GM18520 (cell line): ENCODE measurements at regions not wholly inside any gene's neighbourhood (a gene's known extent, or its start where the extent isn't known, plus 50 kb on each side); places are given as distances from the start of the nearest gene placed in this dataset.

ENCODE experiments used
- ATAC-seq: cut with Tn5 transposase; IDR thresholded peaks from one replicate; pipeline ENCODE4 v1.9.1; 2021; ENCODE audit not compliant: unreplicated experiment

DNA sequence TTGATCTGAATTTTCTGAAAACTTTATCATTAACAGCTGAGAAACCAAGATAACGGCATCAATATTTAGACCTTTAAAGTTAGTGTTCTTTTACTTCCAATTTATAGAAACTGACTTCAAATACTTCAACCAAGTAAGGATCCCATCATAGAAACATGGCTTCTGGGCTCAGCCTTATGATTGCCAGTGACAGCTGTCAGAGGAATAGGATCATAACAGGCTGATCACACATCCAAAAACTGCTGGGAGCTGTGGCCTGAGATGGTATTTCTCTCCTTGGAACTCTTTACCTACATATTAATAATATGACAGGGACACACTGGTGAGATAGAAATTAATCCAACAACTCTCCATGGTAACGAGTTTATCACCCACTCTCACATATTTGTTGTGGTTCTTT is 448.3 kb upstream of the NMUR2 start:
- no peak for ATAC-seq

DNA sequence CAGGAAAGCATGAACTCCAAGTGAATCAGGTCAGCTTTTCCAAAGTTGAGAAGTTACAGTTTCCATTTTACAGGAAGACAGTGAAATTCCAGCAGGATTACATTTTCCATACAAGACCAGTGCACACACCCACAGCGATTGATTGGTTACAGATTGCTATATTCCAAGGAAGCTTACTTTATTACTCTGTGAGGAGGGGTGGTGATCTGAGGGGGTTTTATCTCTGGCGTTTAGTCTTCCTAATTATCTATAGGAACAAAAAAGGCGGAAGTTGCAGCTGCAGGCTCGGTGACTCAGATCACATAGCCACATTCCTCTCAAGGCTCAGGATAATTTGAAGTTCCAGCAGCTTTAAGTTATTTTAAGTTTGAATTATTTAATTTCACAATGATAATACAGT is 450.4 kb upstream of the NMUR2 start:
- no peak for ATAC-seq

DNA sequence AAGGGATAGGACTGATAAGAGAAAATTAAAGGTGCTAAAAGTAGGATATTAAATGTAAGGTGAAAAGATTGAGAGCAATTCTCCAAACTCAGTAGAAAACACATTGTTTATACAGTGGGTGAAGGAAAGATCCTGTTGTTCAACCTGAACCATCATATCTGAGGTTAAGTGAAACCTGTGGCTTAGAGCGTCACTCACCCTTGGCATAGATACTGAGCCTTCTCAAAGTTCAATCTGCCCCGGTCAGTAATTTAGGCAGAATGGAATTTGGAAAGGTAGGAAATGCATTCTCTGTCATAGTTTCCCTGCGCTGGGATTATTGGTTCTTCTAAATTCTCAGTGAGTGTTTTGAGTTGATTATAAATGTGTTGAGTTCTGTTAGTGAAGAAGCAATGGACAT is 456.2 kb upstream of the NMUR2 start:
- ATAC-seq = no peak

DNA sequence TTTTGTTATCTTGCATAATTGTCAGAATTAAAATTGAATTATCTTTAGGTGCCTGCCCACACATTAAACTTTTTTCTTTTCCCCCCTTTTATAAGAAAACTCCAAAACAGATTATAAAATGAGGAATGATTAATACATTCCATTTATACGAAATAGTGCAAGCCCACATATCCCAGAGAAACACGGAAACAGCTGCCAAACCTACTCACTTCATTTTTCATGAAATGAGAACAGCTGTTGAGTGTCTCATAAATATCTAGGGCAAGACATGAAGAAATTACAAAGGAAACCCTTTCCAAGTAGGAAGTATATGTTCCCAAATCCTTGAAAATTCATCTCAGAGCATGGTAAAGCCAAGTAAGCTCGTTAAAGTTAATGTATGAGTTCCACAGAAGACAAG is 459.4 kb upstream of the NMUR2 start:
- ATAC-seq = no peak

DNA sequence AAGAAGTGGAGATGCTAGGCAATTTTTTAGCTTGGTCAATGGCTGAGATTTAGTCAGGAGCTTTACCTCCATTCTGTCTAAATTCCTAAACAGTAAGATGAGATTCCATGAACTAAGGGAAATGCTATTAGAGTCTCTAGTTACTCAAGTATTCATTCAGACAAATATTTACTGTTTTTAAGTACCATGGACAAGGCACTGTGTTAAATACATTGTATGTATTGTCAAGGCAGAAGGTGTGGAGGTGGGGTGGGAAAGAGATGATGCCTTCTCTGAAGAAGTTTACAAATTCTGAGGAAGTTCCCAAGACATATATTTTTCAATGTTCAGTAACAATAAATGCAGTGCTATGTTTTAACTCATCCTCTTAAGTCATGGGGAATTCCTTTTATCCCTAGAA is 459.9 kb upstream of the NMUR2 start:
- no peak for ATAC-seq

DNA sequence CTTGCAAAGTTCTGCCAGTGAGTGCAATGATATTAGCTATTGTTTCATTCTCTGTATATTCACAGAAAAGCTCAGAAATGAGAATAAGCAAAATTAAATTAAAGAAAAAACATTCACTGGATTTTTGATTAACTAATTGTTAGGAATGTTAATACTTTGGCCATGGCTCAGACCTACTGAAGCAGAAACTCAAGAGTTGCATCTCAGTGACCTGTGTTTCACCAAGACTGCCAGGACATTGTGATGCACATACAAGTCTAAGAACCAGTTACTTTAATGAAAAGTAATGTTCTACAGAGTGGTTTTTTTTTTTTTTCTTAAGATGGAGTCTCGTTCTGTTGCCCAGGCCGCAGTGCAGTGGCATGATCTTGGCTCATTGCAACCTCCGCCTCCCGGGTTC is 464.9 kb upstream of the NMUR2 start:
- ATAC-seq = no peak

DNA sequence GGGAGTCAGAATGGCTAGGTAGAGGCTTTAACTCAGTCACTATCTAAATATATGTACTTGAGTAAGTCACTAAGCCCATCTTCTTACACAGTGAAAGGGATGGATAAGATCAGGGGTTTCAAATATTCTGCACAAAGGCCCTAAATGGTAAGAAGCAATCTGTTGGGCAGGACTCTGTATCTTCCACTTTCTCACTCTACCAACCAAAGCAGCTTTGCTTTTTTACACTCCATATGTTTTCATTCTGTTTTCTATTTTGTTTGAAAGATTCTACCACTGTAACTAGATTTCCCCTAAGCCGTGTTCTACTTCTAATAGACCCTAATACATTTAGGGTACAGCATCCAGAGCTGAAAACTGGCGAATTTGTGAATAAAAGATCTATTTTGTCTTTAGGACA is 477.5 kb upstream of the NMUR2 start:
- no peak for ATAC-seq

DNA sequence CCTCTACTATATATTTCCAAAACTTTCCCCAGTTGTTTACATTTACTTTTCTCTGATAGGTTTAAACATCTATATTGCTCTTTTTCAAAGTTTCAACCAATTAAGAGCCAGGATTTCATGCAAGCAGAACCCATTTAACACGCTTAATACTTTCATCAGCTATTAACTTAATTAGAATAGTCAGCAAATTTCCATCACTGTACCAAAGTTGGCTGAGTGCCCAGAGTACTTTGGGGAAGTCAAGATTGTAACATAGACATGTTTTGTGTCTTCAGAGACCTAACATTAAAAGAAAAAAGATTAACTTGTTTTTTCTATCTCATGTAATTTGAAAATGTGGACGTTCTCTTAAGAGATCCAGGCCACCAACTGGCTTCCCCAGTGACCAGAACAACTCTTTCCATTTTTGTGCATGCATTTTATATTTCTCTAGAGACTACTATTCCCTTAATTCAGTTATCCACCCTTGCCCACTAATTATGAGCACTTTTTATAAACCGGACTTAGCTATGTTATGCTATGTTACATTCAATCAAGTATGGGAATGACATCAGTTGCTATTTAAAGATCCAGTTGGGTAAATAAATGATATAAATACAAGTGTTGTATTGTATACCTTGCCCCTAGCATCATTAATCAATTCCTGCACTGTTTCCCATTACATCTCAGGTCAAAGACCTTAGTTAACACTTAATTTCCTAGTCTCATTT is 478.1 kb upstream of the NMUR2 start:
- ATAC-seq = no peak

DNA sequence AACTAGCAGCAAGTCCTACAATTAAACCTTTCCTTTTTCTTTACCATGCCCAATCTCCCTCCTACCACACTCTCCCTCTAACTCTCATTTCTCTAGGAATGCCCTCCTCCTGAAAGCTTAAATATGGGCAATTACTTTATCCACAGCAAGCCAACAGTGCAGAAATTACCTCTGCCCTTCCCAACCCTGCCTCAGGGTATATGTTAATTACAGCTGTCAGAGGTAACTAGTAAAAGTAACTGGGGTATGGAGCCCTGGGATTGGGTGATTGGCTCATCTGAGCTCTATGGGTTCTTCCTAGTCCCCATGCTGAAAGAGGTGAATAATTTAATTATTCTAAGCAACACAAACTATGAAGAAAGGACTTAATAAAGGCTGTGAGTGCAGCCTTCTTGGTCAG is 478.9 kb upstream of the NMUR2 start:
- ATAC-seq = no peak

DNA sequence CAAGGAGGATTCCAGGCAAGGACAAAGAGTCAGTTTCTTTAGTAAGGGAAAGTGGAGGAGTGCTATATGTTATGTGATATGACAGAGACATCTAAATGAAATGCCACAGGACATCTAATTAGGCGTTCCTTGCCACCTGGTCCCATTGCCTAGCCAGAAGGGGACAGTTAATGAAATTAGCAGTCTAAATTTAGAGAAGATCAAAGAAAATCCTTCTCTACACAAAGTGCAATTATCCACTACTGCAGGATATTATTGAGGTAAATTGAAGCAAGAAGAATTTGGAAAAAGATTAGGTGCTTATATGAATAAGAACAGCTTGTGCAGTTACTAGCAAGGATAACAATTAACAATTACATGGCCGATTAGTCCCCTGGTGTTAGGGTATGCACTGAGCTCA is 495.3 kb upstream of the NMUR2 start:
- ATAC-seq = no peak

DNA sequence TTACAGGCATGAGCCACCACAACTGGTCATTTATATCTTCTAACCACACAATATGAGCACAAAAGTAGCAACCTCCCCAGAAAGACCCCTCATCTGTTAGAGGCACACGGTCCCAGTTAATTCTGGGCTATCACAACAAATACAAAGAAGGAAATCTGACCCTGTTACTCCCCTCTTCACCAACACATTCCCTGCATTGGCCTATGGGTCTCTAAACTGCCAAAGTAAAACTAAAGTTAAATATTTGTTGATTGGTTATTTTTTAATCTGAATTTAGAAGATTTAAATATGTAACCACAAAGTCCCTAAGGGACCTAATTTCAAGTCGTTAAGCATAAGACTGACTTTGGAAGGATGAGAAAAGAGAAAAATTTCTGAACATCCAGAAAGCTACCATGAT is 496.7 kb upstream of the NMUR2 start:
- ATAC-seq = no peak

DNA sequence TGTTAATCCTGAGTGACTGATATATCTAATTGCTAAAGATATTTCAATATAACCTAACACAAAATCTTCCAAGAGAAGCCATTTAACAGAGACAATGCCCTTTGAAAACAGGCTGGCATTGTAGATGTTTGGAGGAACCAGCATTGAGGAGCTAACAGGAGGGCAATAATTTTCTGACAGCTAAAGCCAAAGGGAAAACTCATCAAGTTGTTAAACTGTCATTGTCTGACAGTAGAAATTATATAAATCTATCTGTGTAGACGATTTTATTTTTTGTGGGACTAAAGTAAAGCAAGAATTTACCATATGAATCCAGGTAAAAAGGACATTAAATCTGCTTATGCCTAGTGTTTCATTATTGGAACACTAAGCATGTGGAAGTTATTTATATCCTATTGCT is 500.2 kb upstream of the NMUR2 start:
- ATAC-seq = no peak

DNA sequence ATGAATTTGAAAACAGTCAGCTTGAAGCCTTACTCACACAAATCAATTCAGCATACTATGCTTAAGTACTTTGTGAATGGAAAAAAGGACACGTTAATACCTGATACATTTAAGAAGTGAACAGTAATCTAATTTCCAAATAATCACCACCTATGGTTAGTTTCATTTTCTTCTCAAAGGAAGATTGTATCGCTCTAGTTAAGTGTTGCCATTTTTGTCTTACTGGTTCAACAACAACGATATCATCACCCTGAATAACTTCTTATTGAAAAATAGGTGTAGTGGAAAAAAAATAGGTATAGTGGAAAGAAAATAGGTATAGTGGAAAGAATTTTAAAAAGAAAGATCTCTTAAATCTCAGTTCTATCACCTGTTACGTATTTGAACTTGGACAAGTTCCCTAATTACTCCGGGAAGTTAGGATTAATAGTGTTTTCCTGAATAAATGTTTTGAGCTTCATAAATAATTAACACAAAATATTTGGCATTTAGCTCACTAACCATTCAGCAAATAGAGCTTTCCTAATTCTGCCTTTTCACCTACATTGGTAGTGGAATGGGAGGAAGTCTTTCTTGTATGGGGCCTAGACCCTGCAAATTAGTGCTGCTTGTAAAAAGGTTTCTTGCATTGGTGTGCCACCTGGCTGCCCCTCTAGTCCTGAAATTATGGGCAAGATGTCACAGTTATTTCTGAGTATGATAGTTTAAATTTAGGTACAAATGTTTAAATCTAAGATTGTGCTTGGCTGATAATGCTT is 502.6 kb upstream of the NMUR2 start:
- ATAC-seq = no peak

DNA sequence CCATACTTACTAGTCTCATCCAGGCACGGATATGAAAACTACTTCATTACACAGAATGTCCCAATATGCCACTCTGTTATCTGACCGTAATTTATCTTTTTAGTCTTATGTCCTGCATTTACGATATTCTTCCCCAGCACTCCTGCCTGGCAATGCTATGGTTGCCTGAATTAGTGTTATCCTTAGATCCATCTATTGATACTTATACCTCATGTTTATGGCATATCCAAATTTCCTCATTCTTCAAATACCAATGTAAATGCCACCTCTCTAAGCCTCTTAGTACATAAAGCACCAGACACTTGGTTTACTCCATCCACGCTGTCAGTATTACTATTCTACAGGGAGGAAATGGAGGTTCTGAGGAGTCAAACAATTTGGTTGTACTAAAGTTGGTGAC is 507.8 kb upstream of the NMUR2 start:
- no peak for ATAC-seq

DNA sequence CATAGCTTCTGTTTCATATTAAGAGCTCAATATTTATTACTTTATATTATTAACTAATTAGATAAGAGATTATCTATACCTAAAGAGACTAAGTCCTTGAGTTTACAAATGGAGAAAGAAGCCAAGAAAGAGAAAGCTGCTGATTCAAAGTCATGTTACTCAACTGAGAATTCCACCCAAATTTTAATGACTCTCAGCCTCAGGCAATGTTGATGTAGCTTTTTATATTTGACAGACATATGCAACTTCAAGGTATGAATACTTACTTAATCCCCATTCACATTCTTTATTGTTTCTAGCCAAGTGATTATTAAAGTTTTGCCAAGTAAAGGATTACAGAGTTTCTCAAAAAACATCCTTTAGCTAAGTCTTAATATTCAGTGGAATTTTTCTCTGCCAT is 527.5 kb upstream of the NMUR2 start:
- no peak for ATAC-seq

DNA sequence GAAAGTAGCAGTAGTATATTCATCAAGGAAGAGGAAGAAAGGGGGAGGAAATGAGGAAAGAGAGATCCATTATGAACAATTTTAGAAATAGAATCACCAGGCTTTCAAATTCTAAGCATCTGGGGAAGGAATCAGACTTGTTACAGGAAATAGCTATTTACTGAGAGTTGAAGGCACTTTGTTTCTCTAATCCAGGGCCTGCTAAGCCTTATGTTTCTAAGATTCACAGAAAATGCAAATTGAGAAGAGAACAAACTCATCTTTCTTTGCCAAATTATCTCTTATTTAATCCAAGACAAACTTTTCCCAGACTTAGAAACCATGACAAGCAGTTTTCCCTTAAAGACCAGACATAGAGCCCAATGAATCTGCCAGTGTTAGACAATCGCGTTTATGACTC is 528.0 kb upstream of the NMUR2 start:
- ATAC-seq = no peak

DNA sequence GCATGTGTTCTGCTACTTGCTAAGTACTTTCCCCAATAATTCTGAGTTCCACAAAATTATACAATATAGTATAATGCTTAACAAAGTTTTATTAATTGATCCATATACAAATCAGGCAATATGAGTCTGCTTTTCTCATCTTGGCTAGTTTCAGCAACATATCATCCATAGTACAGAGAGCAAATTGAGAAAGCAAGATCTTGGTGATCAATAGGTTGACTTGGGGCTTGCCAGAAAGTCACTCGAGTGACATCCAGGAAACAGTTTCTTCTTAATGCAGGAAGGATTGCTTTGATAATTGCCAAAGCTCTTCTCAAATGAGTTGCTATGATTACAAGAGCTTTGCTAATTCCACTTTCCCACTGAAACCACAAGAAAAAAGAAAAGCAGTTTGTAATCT is 533.6 kb upstream of the NMUR2 start:
- ATAC-seq = no peak

DNA sequence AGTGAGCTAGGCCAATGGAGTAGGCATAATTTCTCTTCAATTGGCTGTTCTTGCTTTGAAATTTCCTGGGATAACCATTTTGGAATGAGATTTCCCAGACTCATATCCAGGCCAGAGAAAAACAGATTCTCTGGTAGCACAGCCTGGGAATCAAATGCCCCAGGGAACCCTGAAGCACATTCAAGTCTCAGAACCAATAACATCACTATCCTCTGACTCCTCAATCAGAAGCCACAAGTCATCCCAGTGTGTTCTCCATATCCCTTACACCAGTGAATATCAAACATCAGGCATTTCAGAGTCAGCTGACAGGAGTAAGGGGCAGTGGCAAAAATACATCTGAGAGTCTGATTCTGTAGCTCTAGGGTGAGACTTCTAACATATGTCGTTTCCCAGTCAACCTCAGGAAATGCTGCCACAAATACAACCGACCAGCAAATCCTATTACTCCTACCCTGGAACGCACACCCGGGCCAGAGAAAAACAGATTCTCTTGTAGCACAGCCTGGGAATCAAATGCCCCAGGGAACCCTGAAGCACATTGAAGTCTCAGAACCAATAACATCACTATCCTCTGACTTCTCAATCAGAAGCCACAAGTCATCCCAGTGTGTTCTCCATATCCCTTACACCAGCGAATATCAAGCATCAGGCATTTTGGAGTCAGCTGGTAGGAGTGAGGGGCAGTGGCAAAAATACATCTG is 537.7 kb upstream of the NMUR2 start:
- ATAC-seq = no peak

DNA sequence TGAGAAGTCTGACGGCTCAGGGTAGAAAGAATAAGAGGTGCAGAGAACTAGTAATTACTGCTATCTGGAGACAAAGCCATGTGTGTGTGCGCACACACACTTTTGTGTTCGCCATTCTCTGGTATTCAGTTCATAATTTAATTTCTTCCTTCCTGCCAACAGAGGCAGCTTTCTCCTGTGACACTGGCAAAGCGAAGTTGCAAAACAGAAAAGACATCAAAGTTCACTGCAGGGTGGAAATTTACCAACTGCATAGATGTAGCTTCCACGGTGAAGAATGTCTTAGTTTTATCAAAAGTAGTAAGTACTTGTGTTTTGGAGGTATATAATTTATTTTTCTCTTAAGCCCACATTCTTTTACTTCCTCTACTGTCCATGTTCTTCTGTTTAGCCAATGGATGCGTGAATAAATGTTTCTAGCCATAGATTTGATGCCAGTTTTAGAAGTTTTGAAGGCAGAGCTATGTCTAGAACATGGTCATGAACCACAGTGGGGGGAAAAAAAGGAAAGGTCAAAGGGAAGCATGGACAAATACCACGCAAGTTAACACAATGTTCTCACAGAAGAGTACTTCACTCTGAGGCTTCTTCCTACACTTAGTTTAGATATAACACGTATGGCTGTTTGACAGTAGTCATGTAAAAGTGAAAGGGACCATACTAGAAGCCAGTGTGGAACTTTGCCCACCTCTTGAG is 536.5 kb upstream of the GRIA1 start:
- no peak for ATAC-seq

DNA sequence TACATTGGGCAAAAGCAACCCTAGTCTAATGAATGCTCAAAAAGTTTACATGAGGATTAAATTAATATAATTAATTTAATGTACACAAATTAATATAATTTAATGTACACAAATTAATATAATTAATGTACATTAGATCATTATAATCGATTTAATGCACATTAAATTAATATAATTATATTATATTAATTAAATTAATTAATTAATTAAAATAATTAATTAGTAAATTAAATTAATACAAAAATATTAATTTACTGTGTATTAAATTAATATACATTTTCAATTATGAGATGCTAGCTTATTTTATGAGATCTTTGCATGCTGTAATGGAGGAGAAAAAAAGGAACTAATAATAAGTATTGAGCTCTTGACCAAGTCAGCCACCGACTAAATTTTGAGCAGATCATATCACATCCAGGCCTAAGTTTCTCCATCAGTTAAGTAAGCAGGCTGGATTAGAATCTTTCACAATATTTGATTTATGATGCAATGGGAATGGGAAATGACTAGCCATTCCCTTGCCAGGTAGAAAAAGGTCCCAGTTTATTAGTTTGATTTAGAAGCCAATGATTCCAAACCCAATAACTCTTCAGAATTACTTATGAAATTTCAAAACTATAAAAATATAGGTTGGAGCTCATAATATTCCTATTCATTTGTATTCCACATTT is 533.4 kb upstream of the GRIA1 start:
- no peak for ATAC-seq
